ENCODE measurements at regions not wholly inside any gene's neighbourhood (a gene's known extent, or its start where the extent isn't known, plus 50 kb on each side); places are given as distances from the start of the nearest gene placed in this dataset.
"Not testable (repeated sequence)": the region's sequence is repeated elsewhere in the genome, so short reads cannot be mapped to it uniquely, and the experiment has no call there.

DNA sequence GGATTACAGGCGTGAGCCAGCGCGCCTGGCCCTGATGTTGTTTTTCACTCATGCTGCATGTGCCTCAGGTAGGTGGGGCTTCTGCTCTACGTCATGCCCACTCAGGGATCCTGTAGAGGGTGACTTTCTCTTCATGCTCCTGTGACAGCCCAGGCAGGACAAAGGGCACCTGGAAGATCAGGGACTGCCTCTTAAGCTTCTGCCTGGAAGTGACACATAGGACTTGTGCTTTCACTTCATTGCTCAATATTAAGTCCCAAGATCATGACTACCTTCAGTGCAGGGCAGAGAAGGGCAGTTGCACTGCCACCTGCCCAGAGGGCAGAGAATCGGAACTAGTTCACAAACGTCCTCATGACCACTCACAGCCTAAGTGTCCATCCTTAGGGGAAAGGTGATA lies 249.5 kb upstream of the SULF2 start:
- no peaks in the 10 kb centered on the region for H3K4me1 ChIP-seq (ENCODE audit: insufficient read depth, low read length, poor library complexity, severe bottlenecking)
- H4K20me1 ChIP-seq (ENCODE audit: insufficient read depth, low read length, poor library complexity, severe bottlenecking): no peaks in the 10 kb centered on the region
- TF ChIP-seq, protein P1, sequence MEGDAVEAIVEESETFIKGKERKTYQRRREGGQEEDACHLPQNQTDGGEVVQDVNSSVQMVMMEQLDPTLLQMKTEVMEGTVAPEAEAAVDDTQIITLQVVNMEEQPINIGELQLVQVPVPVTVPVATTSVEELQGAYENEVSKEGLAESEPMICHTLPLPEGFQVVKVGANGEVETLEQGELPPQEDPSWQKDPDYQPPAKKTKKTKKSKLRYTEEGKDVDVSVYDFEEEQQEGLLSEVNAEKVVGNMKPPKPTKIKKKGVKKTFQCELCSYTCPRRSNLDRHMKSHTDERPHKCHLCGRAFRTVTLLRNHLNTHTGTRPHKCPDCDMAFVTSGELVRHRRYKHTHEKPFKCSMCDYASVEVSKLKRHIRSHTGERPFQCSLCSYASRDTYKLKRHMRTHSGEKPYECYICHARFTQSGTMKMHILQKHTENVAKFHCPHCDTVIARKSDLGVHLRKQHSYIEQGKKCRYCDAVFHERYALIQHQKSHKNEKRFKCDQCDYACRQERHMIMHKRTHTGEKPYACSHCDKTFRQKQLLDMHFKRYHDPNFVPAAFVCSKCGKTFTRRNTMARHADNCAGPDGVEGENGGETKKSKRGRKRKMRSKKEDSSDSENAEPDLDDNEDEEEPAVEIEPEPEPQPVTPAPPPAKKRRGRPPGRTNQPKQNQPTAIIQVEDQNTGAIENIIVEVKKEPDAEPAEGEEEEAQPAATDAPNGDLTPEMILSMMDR (conservative IDR thresholded peaks at IDR 0.05; ENCODE audit: low read length): no peak
- TF ChIP-seq EZH2phosphoT487 (IDR thresholded peaks at IDR 0.05; ENCODE audit: borderline replicate concordance): no peak
- H3F3A ChIP-seq (ENCODE audit: low read depth): no peaks in the 10 kb centered on the region
- no peaks in the 10 kb centered on the region for H3K36me3 ChIP-seq (ENCODE audit: insufficient read depth, low read length)
- no peak overlapping the region for H2AFZ ChIP-seq (ENCODE audit: low read length)
- no peaks in the 10 kb centered on the region for H3K79me2 ChIP-seq (ENCODE audit: insufficient read depth, low read length)
- H3K4me3 ChIP-seq (ENCODE audit: low read length, poor library complexity, severe bottlenecking): no peak overlapping the region
- no peaks in the 10 kb centered on the region for H3K9me2 ChIP-seq (replicated peaks; ENCODE audit: low read depth, low read length)
- no peaks in the 10 kb centered on the region for H3K27me3 ChIP-seq (ENCODE audit: insufficient read depth, low read length, poor library complexity, severe bottlenecking)
- H3K4me2 ChIP-seq (ENCODE audit: low read depth, low read length, poor library complexity, severe bottlenecking): no peak overlapping the region
- H3K9me3 ChIP-seq (ENCODE audit: insufficient read depth, low read depth, low read length): no peaks in the 10 kb centered on the region
- no peak overlapping the region for H3K9ac ChIP-seq (ENCODE audit: low read depth, low read length, poor library complexity, severe bottlenecking)

DNA sequence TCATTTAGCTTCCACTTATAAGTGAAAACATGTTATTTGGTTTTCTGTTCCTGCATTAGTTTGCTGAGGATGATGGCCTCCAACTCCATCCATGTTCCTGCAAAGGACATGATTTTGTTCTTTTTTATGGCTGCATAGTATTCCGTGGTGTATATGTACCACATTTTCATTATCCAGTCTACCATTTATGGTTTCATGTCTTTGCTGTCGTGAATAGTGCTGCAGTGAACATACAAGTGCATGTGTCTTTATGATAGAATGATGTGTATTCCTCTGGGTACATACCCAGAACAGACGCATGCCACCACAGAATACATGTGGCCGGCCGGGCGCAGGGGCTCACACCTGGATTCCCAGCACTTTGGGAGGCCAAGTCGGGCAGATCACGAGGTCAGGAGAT lies 247.7 kb upstream of the SULF2 start:
- H3K9me3 ChIP-seq (ENCODE audit: insufficient read depth, low read depth, low read length); H2AFZ ChIP-seq (ENCODE audit: low read length); H3K9me2 ChIP-seq (replicated peaks; ENCODE audit: low read depth, low read length); H3F3A ChIP-seq (ENCODE audit: low read depth); H3K4me2 ChIP-seq (ENCODE audit: low read depth, low read length, poor library complexity, severe bottlenecking); H4K20me1 ChIP-seq (ENCODE audit: insufficient read depth, low read length, poor library complexity, severe bottlenecking); H3K4me3 ChIP-seq (ENCODE audit: low read length, poor library complexity, severe bottlenecking); H3K27me3 ChIP-seq (ENCODE audit: insufficient read depth, low read length, poor library complexity, severe bottlenecking); H3K9ac ChIP-seq (ENCODE audit: low read depth, low read length, poor library complexity, severe bottlenecking); H3K4me1 ChIP-seq (ENCODE audit: insufficient read depth, low read length, poor library complexity, severe bottlenecking); H3K79me2 ChIP-seq (ENCODE audit: insufficient read depth, low read length); H3K36me3 ChIP-seq (ENCODE audit: insufficient read depth, low read length): not testable (repeated sequence)

DNA sequence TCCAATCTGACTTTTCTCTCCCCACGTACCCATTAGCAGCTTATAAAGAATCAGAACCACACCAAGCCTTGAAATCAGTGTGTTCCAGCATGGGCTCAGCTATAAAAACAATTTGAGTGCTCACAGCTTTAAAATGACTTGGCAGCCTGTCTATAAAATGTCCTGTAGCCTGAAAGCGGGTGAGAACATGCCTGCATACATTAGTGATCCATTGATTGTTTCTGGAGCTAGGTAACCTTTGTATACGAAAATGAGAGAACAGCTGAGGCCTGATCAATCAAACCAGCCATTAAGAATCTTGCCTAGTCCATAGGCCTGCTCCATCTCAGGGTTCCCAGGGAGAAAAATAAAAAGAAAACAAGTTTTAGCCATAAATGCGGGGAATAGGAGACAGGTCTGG lies 245.8 kb upstream of the SULF2 start:
- H2AFZ ChIP-seq (ENCODE audit: low read length): no peak overlapping the region
- no peak for TF ChIP-seq EZH2phosphoT487 (IDR thresholded peaks at IDR 0.05; ENCODE audit: borderline replicate concordance)
- TF ChIP-seq, protein P1 (conservative IDR thresholded peaks at IDR 0.05; ENCODE audit: low read length): no peak
- H3K27me3 ChIP-seq (ENCODE audit: insufficient read depth, low read length, poor library complexity, severe bottlenecking): no peaks in the 10 kb centered on the region
- H4K20me1 ChIP-seq (ENCODE audit: insufficient read depth, low read length, poor library complexity, severe bottlenecking): no peaks in the 10 kb centered on the region
- no peaks in the 10 kb centered on the region for H3K9me3 ChIP-seq (ENCODE audit: insufficient read depth, low read depth, low read length)
- no peak overlapping the region for H3K4me3 ChIP-seq (ENCODE audit: low read length, poor library complexity, severe bottlenecking)
- H3K79me2 ChIP-seq (ENCODE audit: insufficient read depth, low read length): no peaks in the 10 kb centered on the region
- H3F3A ChIP-seq (ENCODE audit: low read depth): no peaks in the 10 kb centered on the region
- no peak overlapping the region for H3K9ac ChIP-seq (ENCODE audit: low read depth, low read length, poor library complexity, severe bottlenecking)
- no peak overlapping the region for H3K4me2 ChIP-seq (ENCODE audit: low read depth, low read length, poor library complexity, severe bottlenecking)
- H3K4me1 ChIP-seq (ENCODE audit: insufficient read depth, low read length, poor library complexity, severe bottlenecking): no peaks in the 10 kb centered on the region
- no peaks in the 10 kb centered on the region for H3K36me3 ChIP-seq (ENCODE audit: insufficient read depth, low read length)
- no peaks in the 10 kb centered on the region for H3K9me2 ChIP-seq (replicated peaks; ENCODE audit: low read depth, low read length)

DNA sequence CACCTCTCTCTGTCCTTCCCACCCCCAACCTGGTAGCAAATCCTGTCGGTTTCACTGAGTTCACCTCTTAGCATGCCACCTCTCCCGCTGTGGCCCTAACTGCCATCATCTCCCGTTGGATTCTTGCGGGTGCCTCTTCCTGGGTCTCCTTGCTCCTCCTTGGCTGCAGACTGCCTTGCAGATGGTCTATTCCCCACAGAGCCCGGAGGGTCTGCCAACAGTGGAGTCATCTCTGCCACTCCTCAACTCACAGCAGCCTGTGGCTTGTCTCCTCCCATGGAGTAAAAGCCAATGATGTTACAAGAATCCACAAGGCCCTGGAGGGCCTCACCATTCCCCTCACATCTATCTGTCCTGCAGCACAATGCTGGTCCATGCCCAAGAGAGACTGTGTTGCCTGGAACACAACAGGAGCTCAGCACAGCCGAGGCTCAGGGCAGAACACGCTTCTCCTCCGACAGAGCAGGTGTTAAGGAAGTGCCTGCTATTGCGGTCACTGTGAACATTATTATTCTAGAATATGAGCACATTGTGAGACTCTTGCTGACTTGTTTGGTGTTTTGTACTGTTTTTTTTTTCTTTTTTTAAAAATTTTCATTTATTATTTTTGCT lies 241.8 kb upstream of the SULF2 start:
- H2AFZ ChIP-seq (ENCODE audit: low read length): no peak overlapping the region
- H3K4me3 ChIP-seq (ENCODE audit: low read length, poor library complexity, severe bottlenecking): no peak overlapping the region
- no peaks in the 10 kb centered on the region for H3K79me2 ChIP-seq (ENCODE audit: insufficient read depth, low read length)
- TF ChIP-seq, protein P1 (conservative IDR thresholded peaks at IDR 0.05; ENCODE audit: low read length): no peak
- no peak for TF ChIP-seq EZH2phosphoT487 (IDR thresholded peaks at IDR 0.05; ENCODE audit: borderline replicate concordance)
- no peak overlapping the region for H3K9ac ChIP-seq (ENCODE audit: low read depth, low read length, poor library complexity, severe bottlenecking)
- H4K20me1 ChIP-seq (ENCODE audit: insufficient read depth, low read length, poor library complexity, severe bottlenecking): no peaks in the 10 kb centered on the region
- H3K36me3 ChIP-seq (ENCODE audit: insufficient read depth, low read length): no peaks in the 10 kb centered on the region
- no peak overlapping the region for H3K4me2 ChIP-seq (ENCODE audit: low read depth, low read length, poor library complexity, severe bottlenecking)
- H3K4me1 ChIP-seq (ENCODE audit: insufficient read depth, low read length, poor library complexity, severe bottlenecking): no peaks in the 10 kb centered on the region
- H3K9me3 ChIP-seq (ENCODE audit: insufficient read depth, low read depth, low read length): no peaks in the 10 kb centered on the region
- no peaks in the 10 kb centered on the region for H3K27me3 ChIP-seq (ENCODE audit: insufficient read depth, low read length, poor library complexity, severe bottlenecking)
- H3F3A ChIP-seq (ENCODE audit: low read depth): no peaks in the 10 kb centered on the region
- no peaks in the 10 kb centered on the region for H3K9me2 ChIP-seq (replicated peaks; ENCODE audit: low read depth, low read length)
